SK-N-SH treated with all-trans-retinoic acid at 6 μM for 48 hours (cell line): ENCODE measurements at regions not wholly inside any gene's neighbourhood (a gene's known extent, or its start where the extent isn't known, plus 50 kb on each side); places are given as distances from the start of the nearest gene placed in this dataset.

Experiments used
- ATAC-seq: fragments of 200-7000 bp; cut with Tn5 transposase; 3 replicates; pipeline ENCODE4 v1.9.1; 2020; ENCODE audit warnings: mild to moderate bottlenecking, moderate library complexity
- ARNTL ChIP-seq: fragments of 450-650 bp; formaldehyde crosslinking; IDR thresholded peaks from 2 replicates; pipeline ENCODE4 v1.5.0; 2020; ENCODE audit warnings: low read depth, mild to moderate bottlenecking, moderate library complexity, borderline replicate concordance
- BACH2 ChIP-seq: fragments of 250-450 bp; sonication (Bioruptor Pico); IDR thresholded peaks from 2 replicates; pipeline ENCODE4 v1.9.0; 2021; ENCODE audit warnings: mild to moderate bottlenecking, borderline replicate concordance
- CSDC2 ChIP-seq: fragments of 250-450 bp; sonication (Bioruptor Pico); IDR thresholded peaks from 2 replicates; pipeline ENCODE4 v1.5.0; 2020; ENCODE audit warnings: mild to moderate bottlenecking, moderate library complexity
- GLIS3 ChIP-seq: fragments of 250-450 bp; sonication (Bioruptor Pico); IDR thresholded peaks from 2 replicates; pipeline ENCODE4 v1.5.0; 2020; ENCODE audit warnings: mild to moderate bottlenecking, moderate library complexity
- ISL1 ChIP-seq: fragments of 250-450 bp; sonication (Bioruptor Pico); IDR thresholded peaks from 2 replicates; pipeline ENCODE4 v2.1.2; 2022; ENCODE audit warnings: mild to moderate bottlenecking, moderate library complexity
- OSR1 ChIP-seq: fragments of 250-450 bp; sonication (Bioruptor Pico); IDR thresholded peaks from 2 replicates; pipeline ENCODE4 v1.8.0; 2022; ENCODE audit warnings: moderate library complexity, mild to moderate bottlenecking, inconsistent platforms
- PPARA ChIP-seq: fragments of 250-450 bp; sonication (Bioruptor Pico); IDR thresholded peaks from 2 replicates; pipeline ENCODE4 v1.5.0; 2020; ENCODE audit warnings: mild to moderate bottlenecking, borderline replicate concordance
- RARB ChIP-seq: fragments of 250-450 bp; sonication (Bioruptor Pico); IDR thresholded peaks from 2 replicates; pipeline ENCODE4 v1.8.0; 2021; ENCODE audit warnings: mild to moderate bottlenecking, moderate library complexity
- SNAI2 ChIP-seq: fragments of 250-450 bp; sonication (Bioruptor Pico); IDR thresholded peaks from 2 replicates; pipeline ENCODE4 v1.5.0; 2020; ENCODE audit warnings: mild to moderate bottlenecking, moderate library complexity
- TCF4 ChIP-seq: fragments of 250-450 bp; sonication (Bioruptor Pico); IDR thresholded peaks from 2 replicates; pipeline ENCODE4 v1.8.0; 2021; ENCODE audit warnings: mild to moderate bottlenecking, moderate library complexity, borderline replicate concordance
- TOX ChIP-seq: fragments of 250-450 bp; sonication (Bioruptor Pico); IDR thresholded peaks from 2 replicates; pipeline ENCODE4 v1.8.0; 2021; ENCODE audit warnings: mild to moderate bottlenecking, moderate library complexity, borderline replicate concordance
- ZC3H10 ChIP-seq: fragments of 250-450 bp; sonication (Bioruptor Pico); IDR thresholded peaks from 2 replicates; pipeline ENCODE4 v1.5.1; 2021; ENCODE audit warnings: mild to moderate bottlenecking, moderate library complexity
- ZFP3 ChIP-seq: fragments of 250-450 bp; sonication (Bioruptor Pico); IDR thresholded peaks from 2 replicates; pipeline ENCODE4 v1.5.0; 2020; ENCODE audit warnings: mild to moderate bottlenecking, moderate library complexity
- ZFP30 ChIP-seq: fragments of 450-650 bp; formaldehyde crosslinking; IDR thresholded peaks from 2 replicates; pipeline ENCODE4 v1.5.0; 2022; ENCODE audit warnings: mild to moderate bottlenecking, moderate library complexity
- ZNF70 ChIP-seq: fragments of 450-650 bp; formaldehyde crosslinking; IDR thresholded peaks from 2 replicates; pipeline ENCODE4 v1.5.0; 2020; ENCODE audit warnings: mild to moderate bottlenecking, moderate library complexity
- ZNF8 ChIP-seq: fragments of 450-650 bp; formaldehyde crosslinking; IDR thresholded peaks from 2 replicates; pipeline ENCODE4 v1.5.0; 2020; ENCODE audit warnings: mild to moderate bottlenecking, moderate library complexity
- TF ChIP-seq, protein P1 (sequence below): fragments of 250-450 bp; sonication (Bioruptor Pico); IDR thresholded peaks from 2 replicates; pipeline ENCODE4 v1.5.1; 2021; ENCODE audit warnings: mild to moderate bottlenecking, moderate library complexity
- TF ChIP-seq, protein P2 (sequence below): fragments of 250-450 bp; sonication (Bioruptor Pico); IDR thresholded peaks from 2 replicates; pipeline ENCODE4 v1.5.0; 2020; ENCODE audit warnings: mild to moderate bottlenecking, moderate library complexity

DNA sequence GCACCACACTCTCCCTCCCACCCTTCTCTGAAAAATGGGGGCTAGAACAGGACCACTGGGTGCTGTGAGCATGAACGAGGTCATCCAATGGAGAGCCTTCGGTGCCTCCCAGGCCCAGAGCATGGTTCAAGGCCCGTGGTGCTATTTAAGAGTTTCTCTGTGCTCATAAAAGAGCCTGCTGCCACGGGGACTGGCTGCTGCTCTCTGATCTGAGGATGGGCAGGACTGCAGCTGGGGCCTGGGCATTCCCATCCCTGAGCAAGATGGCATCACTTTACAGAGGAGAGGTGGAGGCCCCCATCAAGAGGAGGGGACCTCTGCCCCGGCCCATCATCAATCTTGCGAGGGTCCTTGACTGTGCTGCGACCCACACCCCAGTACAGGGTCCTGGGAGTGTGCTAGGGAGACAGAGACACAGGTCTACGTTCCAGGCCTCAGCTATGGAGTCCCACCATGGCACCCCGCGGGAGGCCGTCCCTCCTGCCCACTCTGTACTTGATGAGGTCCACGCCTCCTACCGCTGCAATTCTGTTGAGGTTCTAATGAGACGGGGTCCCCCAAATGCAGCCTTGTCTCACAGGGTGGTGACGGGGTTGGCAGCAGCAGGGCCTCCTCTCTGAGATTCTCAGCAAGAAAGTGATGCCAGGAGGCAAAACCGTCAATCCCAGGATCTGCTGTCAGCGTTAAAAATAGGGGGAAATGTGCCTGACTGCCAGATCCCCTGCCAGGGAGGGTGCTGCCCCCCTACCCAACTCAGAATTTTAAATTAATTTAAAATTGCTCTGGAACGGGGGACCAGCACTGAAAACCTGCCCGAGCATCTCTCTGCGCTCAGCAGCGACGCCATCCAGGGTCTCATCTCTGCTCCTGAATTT is 405.4 kb downstream of the SHANK2 start:
- ATAC-seq: no peak
- TF ChIP-seq TCF4 (CRISPR knock-in tag) (no peak), SNAI2 (CRISPR knock-in tag) (no peak), ZFP3 (CRISPR knock-in tag) (no peak), BACH2 (CRISPR knock-in tag) (no peak), ZFP30 (CRISPR knock-in tag) (no peak), PPARA (CRISPR knock-in tag) (no peak), ZC3H10 (CRISPR knock-in tag) (no peak), ZNF70 (CRISPR knock-in tag) (no peak), ARNTL (CRISPR knock-in tag) (no peak)
- TF ChIP-seq, protein P1, sequence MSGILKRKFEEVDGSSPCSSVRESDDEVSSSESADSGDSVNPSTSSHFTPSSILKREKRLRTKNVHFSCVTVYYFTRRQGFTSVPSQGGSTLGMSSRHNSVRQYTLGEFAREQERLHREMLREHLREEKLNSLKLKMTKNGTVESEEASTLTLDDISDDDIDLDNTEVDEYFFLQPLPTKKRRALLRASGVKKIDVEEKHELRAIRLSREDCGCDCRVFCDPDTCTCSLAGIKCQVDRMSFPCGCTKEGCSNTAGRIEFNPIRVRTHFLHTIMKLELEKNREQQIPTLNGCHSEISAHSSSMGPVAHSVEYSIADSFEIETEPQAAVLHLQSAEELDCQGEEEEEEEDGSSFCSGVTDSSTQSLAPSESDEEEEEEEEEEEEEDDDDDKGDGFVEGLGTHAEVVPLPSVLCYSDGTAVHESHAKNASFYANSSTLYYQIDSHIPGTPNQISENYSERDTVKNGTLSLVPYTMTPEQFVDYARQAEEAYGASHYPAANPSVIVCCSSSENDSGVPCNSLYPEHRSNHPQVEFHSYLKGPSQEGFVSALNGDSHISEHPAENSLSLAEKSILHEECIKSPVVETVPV (CRISPR knock-in tag): no peak

- TF ChIP-seq ISL1 (CRISPR knock-in tag) (no peak), GLIS3 (no peak), RARB (no peak), OSR1 (CRISPR knock-in tag) (no peak), TOX (CRISPR knock-in tag) (no peak)
- TF ChIP-seq, protein P1 (CRISPR knock-in tag): no peak
- no peak for ATAC-seq
These were observed 404.1 kb downstream of the SHANK2 start for GRCh38 chr11:70848243-70848750.

DNA sequence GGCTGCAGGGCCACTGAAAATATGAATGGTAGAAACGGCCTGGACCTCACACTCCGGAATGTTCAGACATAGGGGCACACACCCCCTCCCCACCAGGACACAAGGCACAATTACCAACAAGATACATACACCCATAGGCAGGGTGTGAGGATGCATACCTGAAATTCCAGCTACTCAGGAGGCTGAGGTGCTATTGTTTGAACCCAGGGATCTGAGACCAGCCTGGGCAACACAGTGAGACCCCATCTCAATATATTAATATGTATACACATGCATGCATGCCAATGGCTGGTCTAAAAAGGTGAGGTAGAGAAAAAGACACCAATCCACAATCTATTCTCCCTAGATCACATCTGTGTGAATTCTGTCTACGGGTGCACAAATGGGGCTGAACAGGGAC is 403.3 kb downstream of the SHANK2 start:
- ATAC-seq: no peak

DNA sequence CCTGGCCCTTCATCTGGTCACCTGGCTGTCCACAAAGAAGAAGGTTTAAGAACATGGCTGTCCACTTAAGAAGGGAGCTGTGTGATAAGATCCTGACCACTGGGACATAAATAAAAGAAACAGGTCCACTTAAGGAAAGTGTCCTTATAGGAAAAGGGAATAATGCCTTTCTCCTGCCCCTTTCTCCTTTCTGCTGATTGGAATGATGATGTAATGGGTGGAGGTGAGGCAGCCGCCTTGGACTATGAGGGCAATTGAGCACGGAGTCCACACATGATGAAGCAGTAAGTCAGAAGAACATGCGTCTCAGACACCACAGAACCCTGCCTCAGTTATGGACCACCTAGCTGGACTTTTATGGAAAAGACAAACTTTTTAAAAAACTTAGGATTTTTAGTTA is 401.1 kb downstream of the SHANK2 start:
- no peak for ATAC-seq
- TF ChIP-seq ZFP30 (CRISPR knock-in tag) (no peak), CSDC2 (CRISPR knock-in tag) (no peak), BACH2 (CRISPR knock-in tag) (no peak), GLIS3 (no peak), PPARA (CRISPR knock-in tag) (no peak), RARB (no peak), ZC3H10 (CRISPR knock-in tag) (no peak), ZNF70 (CRISPR knock-in tag) (no peak), OSR1 (CRISPR knock-in tag) (no peak), TCF4 (CRISPR knock-in tag) (no peak), ZNF8 (CRISPR knock-in tag) (no peak), ARNTL (CRISPR knock-in tag) (no peak)
- TF ChIP-seq, protein P1 (CRISPR knock-in tag): no peak

More for the DNA sequence above, 403.3 kb downstream of the SHANK2 start:
- TF ChIP-seq ISL1 (CRISPR knock-in tag): no peak
- TF ChIP-seq, protein P2, sequence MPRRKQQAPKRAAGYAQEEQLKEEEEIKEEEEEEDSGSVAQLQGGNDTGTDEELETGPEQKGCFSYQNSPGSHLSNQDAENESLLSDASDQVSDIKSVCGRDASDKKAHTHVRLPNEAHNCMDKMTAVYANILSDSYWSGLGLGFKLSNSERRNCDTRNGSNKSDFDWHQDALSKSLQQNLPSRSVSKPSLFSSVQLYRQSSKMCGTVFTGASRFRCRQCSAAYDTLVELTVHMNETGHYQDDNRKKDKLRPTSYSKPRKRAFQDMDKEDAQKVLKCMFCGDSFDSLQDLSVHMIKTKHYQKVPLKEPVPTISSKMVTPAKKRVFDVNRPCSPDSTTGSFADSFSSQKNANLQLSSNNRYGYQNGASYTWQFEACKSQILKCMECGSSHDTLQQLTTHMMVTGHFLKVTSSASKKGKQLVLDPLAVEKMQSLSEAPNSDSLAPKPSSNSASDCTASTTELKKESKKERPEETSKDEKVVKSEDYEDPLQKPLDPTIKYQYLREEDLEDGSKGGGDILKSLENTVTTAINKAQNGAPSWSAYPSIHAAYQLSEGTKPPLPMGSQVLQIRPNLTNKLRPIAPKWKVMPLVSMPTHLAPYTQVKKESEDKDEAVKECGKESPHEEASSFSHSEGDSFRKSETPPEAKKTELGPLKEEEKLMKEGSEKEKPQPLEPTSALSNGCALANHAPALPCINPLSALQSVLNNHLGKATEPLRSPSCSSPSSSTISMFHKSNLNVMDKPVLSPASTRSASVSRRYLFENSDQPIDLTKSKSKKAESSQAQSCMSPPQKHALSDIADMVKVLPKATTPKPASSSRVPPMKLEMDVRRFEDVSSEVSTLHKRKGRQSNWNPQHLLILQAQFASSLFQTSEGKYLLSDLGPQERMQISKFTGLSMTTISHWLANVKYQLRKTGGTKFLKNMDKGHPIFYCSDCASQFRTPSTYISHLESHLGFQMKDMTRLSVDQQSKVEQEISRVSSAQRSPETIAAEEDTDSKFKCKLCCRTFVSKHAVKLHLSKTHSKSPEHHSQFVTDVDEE (CRISPR knock-in tag): no peak
- TF ChIP-seq, protein P1 (CRISPR knock-in tag): no peak
- no peak for TF ChIP-seq TCF4 (CRISPR knock-in tag)
- no peak for TF ChIP-seq ARNTL (CRISPR knock-in tag)
